ENCODE measurements at regions not wholly inside any gene's neighbourhood (a gene's known extent, or its start where the extent isn't known, plus 50 kb on each side); places are given as distances from the start of the nearest gene placed in this dataset.
"Not testable (repeated sequence)": the region's sequence is repeated elsewhere in the genome, so short reads cannot be mapped to it uniquely, and the experiment has no call there.

GRCh38 chr2:236981701-236982485 lies 103.8 kb upstream of the COPS8 start:
- DNase-seq: no peak

- no peak for DNase-seq
Observed at GRCh38 chr2:236982693-236983455, 102.8 kb upstream of the COPS8 start.

GRCh38 chr2:236984046-236984445 lies 101.6 kb upstream of the COPS8 start:
- DNase-seq: no peak

GRCh38 chr2:236985761-236986339 lies 99.8 kb upstream of the COPS8 start:
- no peak for DNase-seq

GRCh38 chr2:236986524-236987330 lies 99.0 kb upstream of the COPS8 start:
- DNase-seq: no peak

GRCh38 chr2:236988216-236988615 lies 97.5 kb upstream of the COPS8 start:
- DNase-seq: no peak

GRCh38 chr2:236988690-236989624 lies 96.7 kb upstream of the COPS8 start:
- no peak for DNase-seq

GRCh38 chr2:236990552-236990951 lies 95.1 kb upstream of the COPS8 start:
- DNase-seq: no peak

- no peak for DNase-seq
Observed at GRCh38 chr2:236991874-236992273, 93.8 kb upstream of the COPS8 start.

- DNase-seq: no peak
Observed at GRCh38 chr2:236993286-236993685, 92.4 kb upstream of the COPS8 start.

GRCh38 chr2:236994361-236994760 lies 91.3 kb upstream of the COPS8 start:
- DNase-seq: no peak

GRCh38 chr2:236997069-236997715 lies 88.5 kb upstream of the COPS8 start:
- no peak for DNase-seq

- no peak for DNase-seq
Observed at GRCh38 chr2:236998236-236998635, 87.5 kb upstream of the COPS8 start.

- DNase-seq: no peak
Observed at GRCh38 chr2:236998758-236999157, 86.9 kb upstream of the COPS8 start.

GRCh38 chr2:237000481-237000880 lies 85.2 kb upstream of the COPS8 start:
- no peak for DNase-seq

GRCh38 chr2:237005341-237005740 lies 80.3 kb upstream of the COPS8 start:
- not testable (repeated sequence) for DNase-seq

- DNase-seq: no peak
Observed at GRCh38 chr2:237011206-237011795, 74.4 kb upstream of the COPS8 start.

- DNase-seq: no peak
Observed at GRCh38 chr2:237012004-237012403, 73.7 kb upstream of the COPS8 start.

- DNase-seq: no peak
Observed at GRCh38 chr2:237012577-237013267, 73.0 kb upstream of the COPS8 start.
